ENCODE measurements at regions not wholly inside any gene's neighbourhood (a gene's known extent, or its start where the extent isn't known, plus 50 kb on each side); places are given as distances from the start of the nearest gene placed in this dataset.

DNA sequence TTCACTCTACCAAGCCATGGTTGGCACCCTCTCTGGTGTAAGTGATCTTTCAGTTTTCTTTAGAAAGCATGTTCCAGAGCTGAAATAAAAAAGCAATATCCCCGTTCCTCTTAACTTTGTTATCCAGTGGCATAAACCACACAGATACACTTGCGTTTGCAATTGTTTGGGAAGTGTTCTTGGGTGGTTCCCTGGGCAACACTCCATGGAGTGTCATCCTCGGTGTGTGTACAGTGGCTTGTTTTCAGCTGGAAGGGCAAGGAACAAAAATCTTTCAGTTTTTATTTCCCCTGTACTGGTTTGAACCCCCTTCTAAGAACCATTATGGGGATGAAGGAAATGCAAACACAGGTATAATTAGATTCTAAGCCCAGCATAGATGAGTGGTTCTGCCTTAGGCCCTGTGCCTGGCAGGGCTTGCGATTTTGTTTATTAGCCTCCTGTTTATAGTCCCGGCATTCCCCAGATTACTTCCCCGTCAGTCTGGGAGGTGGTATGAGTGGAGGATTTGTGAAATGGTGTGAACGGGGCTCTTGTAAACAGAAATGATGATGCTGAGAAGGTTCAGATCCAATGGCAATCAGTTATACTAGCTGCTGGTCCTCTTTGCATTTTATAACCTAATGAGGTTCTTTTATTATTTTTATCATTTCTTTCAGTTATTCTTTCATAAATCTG lies 76.0 kb upstream of the CD180 start:
- TF ChIP-seq, protein P1, sequence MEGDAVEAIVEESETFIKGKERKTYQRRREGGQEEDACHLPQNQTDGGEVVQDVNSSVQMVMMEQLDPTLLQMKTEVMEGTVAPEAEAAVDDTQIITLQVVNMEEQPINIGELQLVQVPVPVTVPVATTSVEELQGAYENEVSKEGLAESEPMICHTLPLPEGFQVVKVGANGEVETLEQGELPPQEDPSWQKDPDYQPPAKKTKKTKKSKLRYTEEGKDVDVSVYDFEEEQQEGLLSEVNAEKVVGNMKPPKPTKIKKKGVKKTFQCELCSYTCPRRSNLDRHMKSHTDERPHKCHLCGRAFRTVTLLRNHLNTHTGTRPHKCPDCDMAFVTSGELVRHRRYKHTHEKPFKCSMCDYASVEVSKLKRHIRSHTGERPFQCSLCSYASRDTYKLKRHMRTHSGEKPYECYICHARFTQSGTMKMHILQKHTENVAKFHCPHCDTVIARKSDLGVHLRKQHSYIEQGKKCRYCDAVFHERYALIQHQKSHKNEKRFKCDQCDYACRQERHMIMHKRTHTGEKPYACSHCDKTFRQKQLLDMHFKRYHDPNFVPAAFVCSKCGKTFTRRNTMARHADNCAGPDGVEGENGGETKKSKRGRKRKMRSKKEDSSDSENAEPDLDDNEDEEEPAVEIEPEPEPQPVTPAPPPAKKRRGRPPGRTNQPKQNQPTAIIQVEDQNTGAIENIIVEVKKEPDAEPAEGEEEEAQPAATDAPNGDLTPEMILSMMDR (IDR thresholded peaks at IDR 0.05; ENCODE audit: extremely low read depth in 1 of 2, insufficient read depth in 1 of 2, low read depth in 1 of 2, low read length in 2 of 2), result no peak
- TF ChIP-seq JUN (IDR thresholded peaks at IDR 0.05; ENCODE audit: borderline replicate concordance, insufficient read depth, insufficient read length, low read depth) (no peak), POLR2AphosphoS5 (IDR thresholded peaks at IDR 0.05; ENCODE audit: insufficient read depth, low read depth, low read length) (no peak), POLR2A (IDR thresholded peaks at IDR 0.05; ENCODE audit: low read depth, low read length) (no peak), GATA2 (IDR thresholded peaks at IDR 0.05; ENCODE audit: insufficient read depth, insufficient read length, low read depth, low read length) (no peak), EZH2 (IDR thresholded peaks at IDR 0.05; ENCODE audit: borderline replicate concordance, low read depth, low read length, severe bottlenecking) (no peak), MAX (IDR thresholded peaks at IDR 0.05; ENCODE audit: insufficient read depth, insufficient read length) (no peak), MYC (IDR thresholded peaks at IDR 0.05; ENCODE audit: low read depth, low read length) (no peak), FOS (IDR thresholded peaks at IDR 0.05; ENCODE audit: borderline replicate concordance, insufficient read depth, low read length) (no peak)

Data from endothelial cell of umbilical vein (primary cell).